ENCODE measurements at regions not wholly inside any gene's neighbourhood (a gene's known extent, or its start where the extent isn't known, plus 50 kb on each side); places are given as distances from the start of the nearest gene placed in this dataset.

DNA sequence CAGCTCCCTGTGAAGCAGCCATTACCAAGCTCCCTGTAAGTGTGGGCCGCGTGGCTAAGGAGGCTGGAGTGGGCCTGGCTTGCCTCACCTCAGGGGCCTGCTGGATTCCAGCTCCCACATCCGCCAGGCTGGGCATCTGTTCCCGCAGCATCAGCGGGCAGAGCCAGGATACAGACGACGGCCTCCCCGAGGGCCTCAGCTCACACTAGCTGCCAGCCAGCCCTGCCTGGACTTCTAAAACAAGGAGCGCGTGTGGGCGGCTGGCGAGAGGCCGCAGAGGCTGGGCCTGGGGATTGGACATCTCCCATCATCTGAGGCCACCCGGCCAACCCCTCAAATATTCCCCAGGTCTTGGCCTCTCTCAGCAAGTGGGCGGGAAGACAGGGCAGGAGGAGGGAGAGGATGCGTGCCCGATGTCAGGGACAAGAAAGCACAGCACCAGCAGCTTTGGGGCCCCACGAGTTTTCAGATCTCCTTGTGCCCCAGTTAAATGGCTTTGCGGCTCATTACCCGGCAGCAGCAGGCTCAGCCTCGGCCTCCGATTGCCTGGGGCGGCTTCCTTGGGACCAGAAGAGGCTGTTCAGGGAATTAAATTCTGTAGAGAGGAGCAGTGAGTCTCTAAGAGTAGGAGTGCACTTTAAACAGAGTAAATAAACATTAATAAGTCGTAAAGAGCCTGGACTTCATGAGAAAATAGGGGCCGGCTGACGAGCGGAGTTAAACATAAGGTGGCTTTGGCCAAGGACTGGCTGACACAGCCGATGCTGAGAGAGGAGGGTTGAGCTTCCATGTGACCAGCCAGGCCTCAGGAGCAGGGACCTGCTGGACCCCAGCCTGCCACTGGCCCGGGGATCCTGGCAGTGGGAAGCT is 208.9 kb upstream of the C1orf174 start:
- TF ChIP-seq, protein P1, sequence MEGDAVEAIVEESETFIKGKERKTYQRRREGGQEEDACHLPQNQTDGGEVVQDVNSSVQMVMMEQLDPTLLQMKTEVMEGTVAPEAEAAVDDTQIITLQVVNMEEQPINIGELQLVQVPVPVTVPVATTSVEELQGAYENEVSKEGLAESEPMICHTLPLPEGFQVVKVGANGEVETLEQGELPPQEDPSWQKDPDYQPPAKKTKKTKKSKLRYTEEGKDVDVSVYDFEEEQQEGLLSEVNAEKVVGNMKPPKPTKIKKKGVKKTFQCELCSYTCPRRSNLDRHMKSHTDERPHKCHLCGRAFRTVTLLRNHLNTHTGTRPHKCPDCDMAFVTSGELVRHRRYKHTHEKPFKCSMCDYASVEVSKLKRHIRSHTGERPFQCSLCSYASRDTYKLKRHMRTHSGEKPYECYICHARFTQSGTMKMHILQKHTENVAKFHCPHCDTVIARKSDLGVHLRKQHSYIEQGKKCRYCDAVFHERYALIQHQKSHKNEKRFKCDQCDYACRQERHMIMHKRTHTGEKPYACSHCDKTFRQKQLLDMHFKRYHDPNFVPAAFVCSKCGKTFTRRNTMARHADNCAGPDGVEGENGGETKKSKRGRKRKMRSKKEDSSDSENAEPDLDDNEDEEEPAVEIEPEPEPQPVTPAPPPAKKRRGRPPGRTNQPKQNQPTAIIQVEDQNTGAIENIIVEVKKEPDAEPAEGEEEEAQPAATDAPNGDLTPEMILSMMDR (IDR thresholded peaks at IDR 0.05): no peak
- TF ChIP-seq POLR2A (IDR thresholded peaks at IDR 0.05; ENCODE audit: low read depth): no peak
